Breast epithelium (tissue), 4 donors: ENCODE measurements at regions not wholly inside any gene's neighbourhood (a gene's known extent, or its start where the extent isn't known, plus 50 kb on each side); places are given as distances from the start of the nearest gene placed in this dataset.

Experiments
- DNase-seq, 2 donors: peaks; one replicate each; pipeline ENCODE4 v3.0.0-alpha.2; 2019; ENCODE audit warnings: low spot score in 2 of 2
- H3K27ac ChIP-seq, 2 donors: fragments of 200-600 bp; sonication (generic) in 1 of 2; one replicate each; pipeline ENCODE4 v1.5.1; 2016 to 2019; ENCODE audit warnings: mild to moderate bottlenecking in 1 of 2
- H3K27me3 ChIP-seq, 2 donors: fragments of 200-600 bp; sonication (generic) in 1 of 2; one replicate each; pipeline versions ENCODE4 v1.5.1 to v1.6.0; 2017 to 2019; ENCODE audit warnings: control low read depth in 1 of 2, mild to moderate bottlenecking in 1 of 2
- H3K36me3 ChIP-seq: fragments of 200-600 bp; one replicate; pipeline ENCODE4 v1.5.1; 2019
- H3K4me1 ChIP-seq, 2 donors: fragments of 200-600 bp; sonication (generic); one replicate each; pipeline ENCODE4 v1.5.1; 2016 to 2019; ENCODE audit warnings: control low read depth in 1 of 2
- H3K4me3 ChIP-seq, 3 donors: fragments of 200-600 bp; sonication (generic); 1 replicate in 2 of 3; 2 replicates in 1 of 3; pipeline ENCODE4 v1.5.1; 2016 to 2019; ENCODE audit warnings: mild to moderate bottlenecking in 3 of 3, moderate library complexity in 2 of 3
- H3K9me3 ChIP-seq, 2 donors: fragments of 200-600 bp; sonication (generic) in 1 of 2; one replicate each; pipeline ENCODE4 v1.5.1; 2016 to 2019; ENCODE audit warnings: control low read depth in 1 of 2
- POLR2A ChIP-seq: fragments of 450-650 bp; IDR thresholded peaks from one replicate; pipeline ENCODE4 v1.6.1; 2016; ENCODE audit warnings: antibody characterized with exemption, mild to moderate bottlenecking, moderate library complexity
- POLR2AphosphoS5 ChIP-seq, 3 donors: sonication (generic); formaldehyde crosslinking; IDR thresholded peaks; one replicate each; pipeline ENCODE4 v1.6.1; 2017; ENCODE audit warnings: antibody characterized with exemption in 3 of 3
- intact Hi-C: fragments of 100-400 bp; cut with DNase I; formaldehyde crosslinking; loops from one replicate; pipeline ENCODE4 v1.15.1; 2023; ENCODE audit warnings: low total_unique reads
- TF ChIP-seq, protein P1 (sequence below), 3 donors: fragments of 450-650 bp; IDR thresholded peaks; one replicate each; pipeline ENCODE4 v1.5.1; 2016 to 2017; ENCODE audit warnings: antibody characterized with exemption in 3 of 3, mild to moderate bottlenecking in 3 of 3, moderate library complexity in 3 of 3

DNA sequence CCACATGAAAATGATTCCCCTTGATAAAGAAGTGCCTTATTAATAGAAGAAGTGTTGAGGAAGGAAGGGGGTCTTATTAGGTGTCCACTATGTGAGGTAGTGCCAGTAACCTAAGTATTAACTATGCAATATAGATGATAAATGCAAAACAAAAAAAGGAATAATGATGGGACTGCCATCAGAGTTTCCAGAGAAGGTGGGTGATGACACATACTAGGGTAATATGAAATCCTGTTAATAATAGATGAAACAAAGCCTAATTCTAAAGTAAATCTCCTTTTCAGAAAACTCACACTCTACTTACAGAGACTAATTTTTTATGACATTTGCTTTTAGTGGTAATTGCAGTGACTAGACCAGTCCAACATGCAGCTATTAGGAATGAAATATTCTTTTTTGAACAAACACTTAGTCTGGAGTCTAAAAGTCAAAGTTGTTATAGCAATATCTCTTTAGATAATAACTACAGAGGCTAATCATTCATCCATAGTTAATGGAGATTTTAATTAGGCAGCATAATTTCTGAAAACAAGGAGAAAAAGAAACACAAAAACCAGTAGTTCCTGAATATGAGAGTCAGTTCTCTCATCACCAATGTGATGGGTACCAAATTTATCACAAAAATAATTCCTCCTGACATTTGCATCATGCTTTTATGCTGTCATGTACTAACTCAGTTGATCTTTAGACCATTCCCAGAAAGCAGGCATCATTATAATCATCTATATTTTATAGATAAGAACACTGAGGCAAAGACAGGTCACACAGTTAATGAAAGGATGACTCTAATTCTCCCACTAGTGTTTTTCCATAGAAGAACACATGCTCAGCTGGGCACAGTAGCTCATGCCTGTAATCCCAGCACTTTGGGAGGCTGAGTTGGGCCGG is 208.8 kb upstream of the ARG1 start:
- H3K36me3 ChIP-seq, result no peaks in the 10 kb centered on the region
- no peaks in the 10 kb centered on the region for H3K27me3 ChIP-seq
- no peak for DNase-seq
- intact Hi-C loops, result no loop called here
- TF ChIP-seq, protein P1, sequence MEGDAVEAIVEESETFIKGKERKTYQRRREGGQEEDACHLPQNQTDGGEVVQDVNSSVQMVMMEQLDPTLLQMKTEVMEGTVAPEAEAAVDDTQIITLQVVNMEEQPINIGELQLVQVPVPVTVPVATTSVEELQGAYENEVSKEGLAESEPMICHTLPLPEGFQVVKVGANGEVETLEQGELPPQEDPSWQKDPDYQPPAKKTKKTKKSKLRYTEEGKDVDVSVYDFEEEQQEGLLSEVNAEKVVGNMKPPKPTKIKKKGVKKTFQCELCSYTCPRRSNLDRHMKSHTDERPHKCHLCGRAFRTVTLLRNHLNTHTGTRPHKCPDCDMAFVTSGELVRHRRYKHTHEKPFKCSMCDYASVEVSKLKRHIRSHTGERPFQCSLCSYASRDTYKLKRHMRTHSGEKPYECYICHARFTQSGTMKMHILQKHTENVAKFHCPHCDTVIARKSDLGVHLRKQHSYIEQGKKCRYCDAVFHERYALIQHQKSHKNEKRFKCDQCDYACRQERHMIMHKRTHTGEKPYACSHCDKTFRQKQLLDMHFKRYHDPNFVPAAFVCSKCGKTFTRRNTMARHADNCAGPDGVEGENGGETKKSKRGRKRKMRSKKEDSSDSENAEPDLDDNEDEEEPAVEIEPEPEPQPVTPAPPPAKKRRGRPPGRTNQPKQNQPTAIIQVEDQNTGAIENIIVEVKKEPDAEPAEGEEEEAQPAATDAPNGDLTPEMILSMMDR (IDR thresholded peaks at IDR 0.05), result no peak
- TF ChIP-seq POLR2AphosphoS5 (IDR thresholded peaks at IDR 0.05) (no peak), POLR2A (no peak)
- no peak overlapping the region for H3K4me3 ChIP-seq
- no peak overlapping the region for H3K27ac ChIP-seq
- no peaks in the 10 kb centered on the region for H3K9me3 ChIP-seq
- peaks cover 0 to 5% of the 10 kb centered on the region in 2 donors for H3K4me1 ChIP-seq

DNA sequence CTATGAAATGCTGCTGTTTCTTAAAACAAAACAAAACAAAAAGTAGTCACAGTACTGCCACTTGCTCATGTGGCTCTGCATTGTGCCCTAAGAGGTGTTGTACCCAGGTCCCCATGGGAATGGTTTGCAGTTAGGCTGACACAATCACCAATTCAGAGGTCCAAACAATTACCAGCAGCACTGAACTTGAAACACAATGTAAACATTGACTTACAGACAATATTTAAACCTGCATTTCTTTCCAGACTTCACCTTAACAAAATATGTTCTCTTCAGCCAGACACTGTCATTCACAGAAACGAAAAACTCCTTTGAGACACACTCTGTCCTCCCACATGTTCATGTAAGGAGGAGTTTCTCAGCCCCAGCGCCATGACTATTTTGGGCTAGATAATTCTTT is 206.8 kb upstream of the ARG1 start:
- no peak for TF ChIP-seq POLR2A
- TF ChIP-seq, protein P1 (IDR thresholded peaks at IDR 0.05), result no peak
- TF ChIP-seq POLR2AphosphoS5 (IDR thresholded peaks at IDR 0.05), result no peak
- Histone ChIP-seq H3K9me3 (no peaks in the 10 kb centered on the region), H3K4me1 (peaks cover 0 to 5% of the 10 kb centered on the region in 2 donors), H3K27me3 (no peaks in the 10 kb centered on the region), H3K36me3 (no peaks in the 10 kb centered on the region), H3K4me3 (no peak overlapping the region), H3K27ac (no peak overlapping the region)
- intact Hi-C loops, result no loop called here
- no peak for DNase-seq

DNA sequence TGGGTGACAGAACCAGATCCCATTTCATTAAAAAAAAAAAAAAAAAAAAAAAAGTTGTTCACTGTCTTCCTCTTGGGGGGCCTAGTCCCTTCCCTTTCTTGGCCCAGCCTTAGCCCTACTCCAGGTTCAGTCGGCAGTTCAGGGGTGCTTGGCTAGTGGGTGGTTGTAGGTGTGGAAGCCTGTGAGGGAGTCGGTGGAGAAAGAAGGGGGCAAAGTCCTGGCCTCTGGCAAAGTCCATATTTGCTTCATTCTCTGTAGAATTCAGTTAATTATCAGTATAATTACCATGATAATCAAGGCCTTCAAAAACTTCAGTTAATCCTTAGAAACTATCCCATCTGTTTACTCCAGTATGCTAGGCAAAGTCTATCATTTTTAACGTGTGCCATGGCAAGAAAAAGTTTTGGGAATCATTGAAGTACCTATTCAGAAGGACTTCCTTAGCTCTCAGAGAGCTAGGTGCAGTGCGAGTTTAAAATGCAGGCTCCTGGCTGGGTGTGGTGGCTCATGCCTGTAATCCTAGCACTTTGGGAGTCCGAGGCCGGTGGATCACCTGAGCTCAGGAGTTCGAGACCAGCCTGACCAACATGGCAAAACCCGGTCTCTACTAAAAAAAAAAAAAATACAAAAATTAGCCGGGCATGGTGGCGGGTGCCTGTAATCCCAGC is 205.7 kb upstream of the ARG1 start:
- no peak overlapping the region for H3K27ac ChIP-seq
- no peak for DNase-seq
- TF ChIP-seq POLR2AphosphoS5 (IDR thresholded peaks at IDR 0.05) (no peak), POLR2A (no peak)
- TF ChIP-seq, protein P1 (IDR thresholded peaks at IDR 0.05), result no peak
- no peak overlapping the region for H3K4me3 ChIP-seq
- no peaks in the 10 kb centered on the region for H3K36me3 ChIP-seq
- no peaks in the 10 kb centered on the region for H3K9me3 ChIP-seq
- no peaks in the 10 kb centered on the region for H3K27me3 ChIP-seq
- peaks cover 0 to 5% of the 10 kb centered on the region in 2 donors for H3K4me1 ChIP-seq
- intact Hi-C loops, result no loop called here

DNA sequence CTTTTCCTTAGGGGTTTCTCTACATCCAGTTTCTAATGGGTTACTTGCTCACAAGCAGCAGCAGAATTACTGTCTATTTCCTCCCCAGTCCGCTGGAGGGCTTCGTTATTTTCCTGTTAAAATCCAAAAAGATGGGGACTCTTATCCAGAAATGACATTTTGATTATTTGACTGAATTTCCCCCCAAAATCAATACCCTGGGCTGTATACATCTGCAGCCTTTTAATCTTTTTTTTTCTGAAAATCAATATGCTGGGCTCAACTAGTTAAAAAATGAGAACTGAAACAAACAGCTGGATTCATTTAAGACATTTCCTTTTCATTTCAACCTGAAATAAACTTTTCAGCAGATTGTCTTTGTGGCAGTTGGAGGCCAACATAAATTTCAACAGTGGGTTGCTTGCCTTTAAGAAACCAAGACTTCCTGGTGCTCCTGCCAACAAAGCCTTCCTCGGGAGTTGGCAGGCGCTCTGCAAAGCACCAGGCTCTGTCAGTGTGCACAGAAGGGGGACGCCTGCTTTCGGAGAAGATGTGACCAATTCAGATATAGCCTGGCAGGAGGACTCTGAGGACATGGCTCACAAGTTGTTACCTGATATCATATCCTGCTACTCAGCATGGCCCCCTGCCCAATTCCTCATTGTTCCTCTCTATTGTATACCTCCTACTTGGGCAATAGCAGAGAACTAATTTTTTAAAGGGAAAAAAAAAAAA is 204.7 kb upstream of the ARG1 start:
- Histone ChIP-seq H3K9me3 (no peaks in the 10 kb centered on the region), H3K27me3 (no peaks in the 10 kb centered on the region), H3K4me1 (peaks cover 0 to 5% of the 10 kb centered on the region in 2 donors), H3K4me3 (no peak overlapping the region), H3K36me3 (no peaks in the 10 kb centered on the region), H3K27ac (peak overlapping the region in 1 of 2 donors; percentile 62)
- TF ChIP-seq, protein P1 (IDR thresholded peaks at IDR 0.05), result no peak
- TF ChIP-seq POLR2A (no peak), POLR2AphosphoS5 (IDR thresholded peaks at IDR 0.05) (no peak)
- DNase-seq, result peak; percentile 43 to 61
- intact Hi-C loops, result no loop called here
